Gastrocnemius medialis (tissue), 4 donors: ENCODE measurements at regions not wholly inside any gene's neighbourhood (a gene's known extent, or its start where the extent isn't known, plus 50 kb on each side); places are given as distances from the start of the nearest gene placed in this dataset.

ENCODE experiments used
- ATAC-seq, 2 donors: fragments of 150-250 bp; one replicate each; pipeline ENCODE4 v1.9.1; 2016
- DNase-seq, 2 donors: peaks; one replicate each; pipeline ENCODE4 v3.0.0-alpha.2; 2019
- H3K27ac ChIP-seq, 4 donors: fragments of 200-600 bp; sonication (generic); 1 replicate in 1 of 4; 2 replicates in 3 of 4; pipeline ENCODE4 v1.5.1; 2016 to 2018; ENCODE audit warnings: mild to moderate bottlenecking in 2 of 4, moderate library complexity in 1 of 4
- H3K27me3 ChIP-seq, 3 donors: fragments of 200-600 bp; sonication (generic) in 2 of 3; 1 replicate in 1 of 3; 2 replicates in 2 of 3; pipeline versions ENCODE4 v1.5.1 to v1.6.0; 2016 to 2019; ENCODE audit warnings: mild to moderate bottlenecking in 1 of 3, moderate library complexity in 1 of 3
- H3K36me3 ChIP-seq, 2 donors: fragments of 200-600 bp; sonication (generic) in 1 of 2; one replicate each; pipeline ENCODE4 v1.5.1; 2017 to 2018
- H3K4me1 ChIP-seq, 2 donors: fragments of 200-600 bp; sonication (generic) in 1 of 2; one replicate each; pipeline ENCODE4 v1.5.1; 2016 to 2017; ENCODE audit warnings: mild to moderate bottlenecking in 2 of 2
- H3K4me3 ChIP-seq, 4 donors: fragments of 200-600 bp; sonication (generic) in 3 of 4; 1 replicate in 1 of 4; 2 replicates in 3 of 4; pipeline ENCODE4 v1.5.1; 2016 to 2019; ENCODE audit warnings: mild to moderate bottlenecking in 2 of 4
- H3K9me3 ChIP-seq, 3 donors: fragments of 200-600 bp; sonication (generic) in 2 of 3; 1 replicate in 1 of 3; 2 replicates in 2 of 3; pipeline ENCODE4 v1.5.1; 2016 to 2019
- POLR2A ChIP-seq, 2 donors: fragments of 450-650 bp; IDR thresholded peaks; one replicate each; pipeline ENCODE4 v1.6.1; 2017; ENCODE audit warnings: antibody characterized with exemption in 2 of 2, mild to moderate bottlenecking in 2 of 2, moderate library complexity in 2 of 2
- in situ Hi-C, 4 donors: fragments of 200-750 bp; cut with MboI; loops; one replicate each; pipeline versions ENCODE4 v1.15.0 to v1.8.0; 2017; ENCODE audit warnings: low sequenced_read_pairs in 4 of 4
- intact Hi-C: fragments of 100-400 bp; cut with DNase I; formaldehyde crosslinking; loops from one replicate; pipeline ENCODE4 v1.15.1; 2023; ENCODE audit warnings: low total_unique reads
- TF ChIP-seq, protein P1 (sequence below), 5 experiments: fragments of 450-650 bp in 3 of 5; fragments of 200-600 bp in 2 of 5; sonication (generic) in 2 of 5; IDR thresholded peaks in 4 of 5; conservative IDR thresholded peaks in 1 of 5; 1 replicate in 4 of 5; 2 replicates in 1 of 5; pipeline ENCODE4 v1.5.1; 2016 to 2019; ENCODE audit warnings: antibody characterized with exemption in 5 of 5, mild to moderate bottlenecking in 3 of 5, moderate library complexity in 3 of 5

DNA sequence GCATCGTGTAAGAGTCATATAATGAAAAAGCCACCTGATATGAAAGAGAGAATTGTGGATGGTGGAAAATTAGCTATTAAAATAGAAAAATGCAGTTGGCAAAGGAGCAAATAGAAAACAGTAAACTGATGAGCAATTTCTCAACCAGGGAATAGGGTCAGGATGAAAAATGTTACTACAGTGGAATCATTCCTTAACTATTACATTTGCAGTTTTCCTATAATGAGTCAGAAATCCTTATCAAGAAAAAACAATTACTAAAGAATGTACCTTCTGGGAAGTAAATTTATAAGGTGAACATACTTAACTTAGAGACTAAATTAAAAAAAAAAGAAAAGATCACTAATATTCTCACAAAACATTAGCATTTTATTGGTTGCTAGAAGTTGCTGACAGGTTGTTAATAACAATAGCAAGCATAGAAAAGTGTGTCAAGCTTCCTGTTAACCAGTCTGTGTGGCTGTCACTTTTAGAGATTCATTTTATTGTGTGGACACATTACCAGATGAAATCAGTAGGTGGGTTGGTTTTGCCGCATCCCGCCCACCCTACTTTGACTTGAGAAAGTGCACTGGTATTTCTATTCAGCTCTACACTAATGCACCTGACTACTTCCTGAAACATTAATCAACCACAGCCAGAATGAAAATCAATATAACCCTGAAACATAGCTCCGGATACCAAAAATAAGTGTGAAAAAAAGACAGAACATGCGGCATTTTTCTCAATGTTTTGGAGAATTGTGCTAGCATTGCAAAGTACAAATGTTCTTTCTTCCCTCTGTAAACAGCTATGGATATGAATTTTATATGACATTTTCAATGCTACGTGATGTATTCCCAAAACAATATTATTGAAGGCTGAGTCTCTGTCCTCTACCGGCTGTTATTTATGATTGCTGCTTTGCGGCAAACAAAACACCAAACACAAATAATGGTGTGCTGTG, 576.7 kb downstream of the SLC16A7 start:
- H3K9me3 ChIP-seq = no peaks in the 10 kb centered on the region
- no peaks in the 10 kb centered on the region for H3K27me3 ChIP-seq
- TF ChIP-seq POLR2A (IDR thresholded peaks at IDR 0.05) = no peak
- TF ChIP-seq, protein P1, sequence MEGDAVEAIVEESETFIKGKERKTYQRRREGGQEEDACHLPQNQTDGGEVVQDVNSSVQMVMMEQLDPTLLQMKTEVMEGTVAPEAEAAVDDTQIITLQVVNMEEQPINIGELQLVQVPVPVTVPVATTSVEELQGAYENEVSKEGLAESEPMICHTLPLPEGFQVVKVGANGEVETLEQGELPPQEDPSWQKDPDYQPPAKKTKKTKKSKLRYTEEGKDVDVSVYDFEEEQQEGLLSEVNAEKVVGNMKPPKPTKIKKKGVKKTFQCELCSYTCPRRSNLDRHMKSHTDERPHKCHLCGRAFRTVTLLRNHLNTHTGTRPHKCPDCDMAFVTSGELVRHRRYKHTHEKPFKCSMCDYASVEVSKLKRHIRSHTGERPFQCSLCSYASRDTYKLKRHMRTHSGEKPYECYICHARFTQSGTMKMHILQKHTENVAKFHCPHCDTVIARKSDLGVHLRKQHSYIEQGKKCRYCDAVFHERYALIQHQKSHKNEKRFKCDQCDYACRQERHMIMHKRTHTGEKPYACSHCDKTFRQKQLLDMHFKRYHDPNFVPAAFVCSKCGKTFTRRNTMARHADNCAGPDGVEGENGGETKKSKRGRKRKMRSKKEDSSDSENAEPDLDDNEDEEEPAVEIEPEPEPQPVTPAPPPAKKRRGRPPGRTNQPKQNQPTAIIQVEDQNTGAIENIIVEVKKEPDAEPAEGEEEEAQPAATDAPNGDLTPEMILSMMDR (IDR thresholded peaks at IDR 0.05 in 4 of 5, conservative IDR thresholded peaks at IDR 0.05 in 1 of 5) = no peak
- H3K27ac ChIP-seq = no peak overlapping the region
- in situ Hi-C loops (no loop called here), intact Hi-C loops (no loop called here)
- ATAC-seq (no peak), DNase-seq (no peak)
- H3K36me3 ChIP-seq = no peaks in the 10 kb centered on the region
- no peak overlapping the region for H3K4me3 ChIP-seq
- no peaks in the 10 kb centered on the region for H3K4me1 ChIP-seq

DNA sequence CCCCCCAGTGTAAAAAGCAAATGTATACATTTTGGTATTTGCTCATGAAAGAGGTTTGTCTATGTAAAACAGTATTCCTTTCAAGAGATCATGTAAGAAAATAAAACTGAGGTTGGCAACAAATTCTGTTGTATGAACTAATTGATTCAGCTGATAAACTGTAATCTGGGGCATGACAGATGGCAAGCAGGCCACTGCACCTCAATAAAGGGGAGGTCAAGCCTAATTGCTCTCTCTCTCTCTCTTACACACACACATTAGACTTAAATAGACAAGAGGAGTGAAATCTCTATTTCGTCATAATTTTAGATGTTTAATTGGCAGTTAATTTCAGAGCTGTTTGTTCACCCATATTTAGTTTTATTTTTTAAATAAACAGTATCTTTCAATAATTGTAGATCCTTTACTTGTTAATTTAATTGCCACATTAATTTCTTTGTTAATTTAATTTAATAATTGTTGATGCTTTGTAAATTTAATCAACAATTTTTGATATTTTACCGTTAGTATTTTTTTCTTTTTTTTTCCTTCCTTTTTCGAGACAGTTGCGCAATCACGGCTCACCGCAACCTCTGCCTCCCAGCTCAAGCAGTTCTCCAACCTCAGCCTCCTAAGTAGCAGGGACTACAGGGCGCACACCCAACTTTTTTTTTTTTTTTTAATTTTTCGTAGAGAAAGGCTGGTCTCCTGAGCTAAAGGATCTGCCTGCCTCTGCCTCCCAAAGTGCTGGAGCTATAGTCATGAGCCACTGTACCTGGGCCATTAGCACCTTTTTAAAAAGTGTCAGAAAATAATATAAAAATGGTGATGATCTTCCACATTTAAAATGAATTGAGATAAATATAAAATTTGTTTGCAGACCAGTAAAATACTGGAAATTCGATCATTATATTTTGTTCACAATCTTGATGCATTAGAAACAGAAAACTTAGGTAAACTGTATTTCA, 577.7 kb downstream of the SLC16A7 start:
- Histone ChIP-seq H3K9me3 (no peaks in the 10 kb centered on the region), H3K36me3 (no peaks in the 10 kb centered on the region), H3K27ac (no peak overlapping the region), H3K4me1 (no peaks in the 10 kb centered on the region), H3K27me3 (no peaks in the 10 kb centered on the region), H3K4me3 (no peak overlapping the region)
- ATAC-seq = no peak
- TF ChIP-seq POLR2A (IDR thresholded peaks at IDR 0.05) = no peak
- intact Hi-C loops (no loop called here), in situ Hi-C loops (no loop called here)
- no peak for DNase-seq

DNA sequence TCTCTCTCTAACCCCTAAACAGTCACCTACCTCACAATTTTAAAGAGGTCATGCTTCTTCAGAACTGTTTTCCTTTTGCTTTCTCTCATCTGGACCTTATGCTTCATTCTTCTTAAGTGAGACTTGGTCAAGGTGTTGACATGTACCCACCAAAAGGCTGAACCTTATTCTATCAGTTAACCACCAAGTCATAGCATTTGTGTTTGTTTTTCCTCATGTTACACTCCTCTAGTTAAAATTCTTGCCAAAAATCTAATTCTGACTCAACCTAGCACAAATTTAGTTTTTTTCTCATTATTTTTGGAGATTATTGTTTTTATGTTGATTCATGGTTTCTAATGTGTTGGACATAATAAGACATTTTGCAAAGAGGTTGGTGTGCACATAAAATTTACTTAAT, 578.6 kb downstream of the SLC16A7 start:
- H3K9me3 ChIP-seq = no peaks in the 10 kb centered on the region
- ATAC-seq (no peak), DNase-seq (no peak)
- in situ Hi-C loops (no loop called here), intact Hi-C loops (no loop called here)
- no peaks in the 10 kb centered on the region for H3K27me3 ChIP-seq
- H3K4me3 ChIP-seq = no peak overlapping the region
- TF ChIP-seq, protein P1 (IDR thresholded peaks at IDR 0.05 in 4 of 5, conservative IDR thresholded peaks at IDR 0.05 in 1 of 5) = no peak
- no peak for TF ChIP-seq POLR2A (IDR thresholded peaks at IDR 0.05)
- H3K4me1 ChIP-seq = no peaks in the 10 kb centered on the region
- no peaks in the 10 kb centered on the region for H3K36me3 ChIP-seq
- H3K27ac ChIP-seq = no peak overlapping the region

DNA sequence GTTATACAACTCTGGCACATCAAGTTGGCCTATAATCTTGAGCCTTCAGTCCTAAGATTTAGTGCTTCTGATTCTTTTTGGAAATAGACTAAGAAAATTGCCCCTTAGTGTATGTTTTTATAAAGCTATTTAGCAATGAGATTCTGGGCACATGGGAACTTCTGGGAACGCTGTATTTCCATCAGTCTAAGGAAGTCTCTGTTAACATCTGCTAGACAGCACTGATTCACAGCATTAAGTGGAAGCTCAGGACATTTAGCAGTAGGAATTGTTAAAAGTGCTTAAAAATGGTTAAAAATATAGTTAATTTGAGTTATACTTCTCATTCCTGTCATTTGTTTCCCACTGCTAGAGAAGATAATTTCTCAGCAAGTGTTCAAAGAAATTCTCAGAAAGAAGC, 579.1 kb downstream of the SLC16A7 start:
- H3K27ac ChIP-seq = no peak overlapping the region
- intact Hi-C loops = no loop called here
- no peaks in the 10 kb centered on the region for H3K4me1 ChIP-seq
- H3K27me3 ChIP-seq = no peaks in the 10 kb centered on the region
- DNase-seq (no peak), ATAC-seq (no peak)
- in situ Hi-C loops = no loop called here
- H3K36me3 ChIP-seq = no peaks in the 10 kb centered on the region
- no peak overlapping the region for H3K4me3 ChIP-seq
- no peaks in the 10 kb centered on the region for H3K9me3 ChIP-seq
- no peak for TF ChIP-seq POLR2A (IDR thresholded peaks at IDR 0.05)
- TF ChIP-seq, protein P1 (IDR thresholded peaks at IDR 0.05 in 4 of 5, conservative IDR thresholded peaks at IDR 0.05 in 1 of 5) = no peak

DNA sequence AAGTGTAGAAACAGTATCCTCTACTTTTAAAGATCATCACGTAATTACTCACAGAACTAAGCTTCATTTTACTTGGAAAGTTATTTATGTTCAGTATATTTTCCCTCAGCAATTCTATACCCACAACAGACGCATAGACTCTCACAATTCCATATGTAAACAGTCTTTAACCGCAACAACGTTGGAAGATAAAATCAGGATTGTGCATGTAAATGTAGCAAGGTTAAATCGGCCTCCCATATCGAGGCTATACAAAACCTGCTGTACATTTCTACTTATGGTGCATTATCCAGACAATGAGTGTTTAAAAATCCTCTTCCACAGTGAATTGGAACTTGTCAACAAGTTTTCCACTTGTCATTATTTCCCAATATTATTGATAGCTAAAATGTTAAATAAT, 581.1 kb downstream of the SLC16A7 start:
- no peaks in the 10 kb centered on the region for H3K27me3 ChIP-seq
- DNase-seq (no peak), ATAC-seq (no peak)
- no peak for TF ChIP-seq POLR2A (IDR thresholded peaks at IDR 0.05)
- TF ChIP-seq, protein P1 (IDR thresholded peaks at IDR 0.05 in 4 of 5, conservative IDR thresholded peaks at IDR 0.05 in 1 of 5) = no peak
- no peak overlapping the region for H3K27ac ChIP-seq
- H3K4me1 ChIP-seq = no peaks in the 10 kb centered on the region
- no peak overlapping the region for H3K4me3 ChIP-seq
- no peaks in the 10 kb centered on the region for H3K9me3 ChIP-seq
- in situ Hi-C loops (no loop called here), intact Hi-C loops (no loop called here)
- no peaks in the 10 kb centered on the region for H3K36me3 ChIP-seq
